Stomach smooth muscle (tissue), 2 donors: ENCODE measurements at regions not wholly inside any gene's neighbourhood (a gene's known extent, or its start where the extent isn't known, plus 50 kb on each side); places are given as distances from the start of the nearest gene placed in this dataset.

ENCODE experiments used
- H3K27ac ChIP-seq: one replicate; pipeline ENCODE4 v1.7.0; 2013; ENCODE audit warnings: mild to moderate bottlenecking, low read length, inconsistent platforms
- H3K27me3 ChIP-seq, 2 donors: one replicate each; pipeline ENCODE4 v1.7.0; 2013; ENCODE audit warnings: low read length in 2 of 2; ENCODE audit not compliant: insufficient read depth in 2 of 2, control insufficient read depth in 1 of 2
- H3K36me3 ChIP-seq, 2 donors: one replicate each; pipeline ENCODE4 v1.7.0; 2013; ENCODE audit warnings: low read length in 2 of 2; ENCODE audit not compliant: control insufficient read depth in 2 of 2, insufficient read depth in 2 of 2
- H3K4me1 ChIP-seq: one replicate; pipeline ENCODE4 v1.7.0; 2013; ENCODE audit warnings: low read length; ENCODE audit not compliant: control insufficient read depth, insufficient read depth
- H3K4me3 ChIP-seq, 2 donors: one replicate each; pipeline ENCODE4 v1.7.0; 2013; ENCODE audit warnings: low read length in 2 of 2
- H3K9ac ChIP-seq, 2 donors: one replicate each; pipeline ENCODE4 v1.7.0; 2013; ENCODE audit warnings: low read length in 2 of 2, mild to moderate bottlenecking in 1 of 2
- H3K9me3 ChIP-seq, 2 donors: one replicate each; pipeline ENCODE4 v1.7.0; 2013; ENCODE audit warnings: low read length in 2 of 2; ENCODE audit not compliant: control insufficient read depth in 2 of 2
- donor health status: healthy.
- donor health status: Pancreatic carcinoma.

DNA sequence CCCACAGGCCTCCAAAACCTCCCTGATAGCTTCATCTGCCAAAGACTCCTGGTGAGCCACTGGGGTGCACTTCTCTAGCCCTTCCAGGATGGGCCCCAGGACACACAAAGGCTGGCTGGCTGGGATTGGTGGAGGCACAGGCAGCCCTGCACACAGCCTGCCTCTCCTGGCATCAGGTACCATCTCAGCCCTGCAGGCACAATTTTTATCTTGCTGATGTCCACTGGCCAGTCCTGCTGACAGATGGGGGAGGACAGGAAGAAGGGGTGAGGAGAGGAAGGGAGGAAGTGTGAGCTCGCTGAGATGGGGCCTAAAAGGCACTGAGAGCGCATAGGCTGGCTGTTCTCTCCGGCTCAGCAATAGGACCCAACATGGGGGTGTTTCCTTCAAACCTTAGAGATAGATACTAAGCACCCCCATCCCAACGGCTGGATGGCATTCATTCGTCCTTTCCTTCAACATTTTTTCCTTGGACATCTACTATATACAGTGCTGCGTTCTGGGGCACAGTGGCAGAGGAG lies 92.7 kb downstream of the PJA1 start:
- Histone ChIP-seq H3K9ac (no peak overlapping the region), H3K36me3 (no peaks in the 10 kb centered on the region), H3K27ac (no peak overlapping the region), H3K4me3 (no peak overlapping the region), H3K9me3 (no peaks in the 10 kb centered on the region), H3K4me1 (peaks cover 7% of the 10 kb centered on the region), H3K27me3 (peaks cover 0 to 17% of the 10 kb centered on the region in 2 donors)

DNA sequence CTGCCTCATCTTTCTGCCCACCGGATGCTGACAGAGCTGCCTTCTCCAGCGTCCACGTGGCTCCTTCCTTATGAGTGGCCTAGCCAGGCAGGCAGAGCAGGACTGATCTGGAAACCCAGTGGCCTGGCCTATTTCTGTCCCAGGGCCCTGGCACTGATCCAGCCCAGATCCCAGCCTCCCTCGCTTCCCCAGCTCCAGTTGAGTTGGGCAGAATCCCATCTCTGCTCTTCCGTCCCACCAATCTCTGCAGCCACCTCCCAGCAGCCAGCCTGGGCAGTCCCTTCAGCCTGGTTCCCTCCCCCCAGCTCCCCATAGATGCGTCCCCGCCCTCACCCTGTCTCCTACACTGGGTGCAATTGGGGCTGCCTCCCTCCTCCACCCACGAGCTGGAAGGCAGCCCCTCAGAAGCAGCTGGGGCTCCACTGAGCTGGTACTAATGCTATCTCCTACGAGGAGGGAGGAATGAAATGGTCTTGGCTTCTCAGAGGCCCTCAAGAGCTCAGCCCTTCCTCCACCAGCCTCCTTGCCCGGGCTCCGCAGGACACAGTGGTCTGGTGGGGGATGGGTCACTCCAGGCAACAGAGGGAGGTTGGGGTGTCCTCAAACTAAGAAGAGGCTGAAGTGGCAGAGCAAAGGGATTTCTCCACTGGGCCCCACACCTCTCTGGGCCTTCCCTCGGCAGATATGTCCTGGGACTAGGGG lies 94.2 kb downstream of the PJA1 start:
- H3K9ac ChIP-seq: no peak overlapping the region
- peaks cover 7% of the 10 kb centered on the region for H3K4me1 ChIP-seq
- no peak overlapping the region for H3K27ac ChIP-seq
- no peak overlapping the region for H3K4me3 ChIP-seq
- H3K27me3 ChIP-seq: peaks cover 0 to 12% of the 10 kb centered on the region in 2 donors
- H3K36me3 ChIP-seq: no peaks in the 10 kb centered on the region
- no peaks in the 10 kb centered on the region for H3K9me3 ChIP-seq

DNA sequence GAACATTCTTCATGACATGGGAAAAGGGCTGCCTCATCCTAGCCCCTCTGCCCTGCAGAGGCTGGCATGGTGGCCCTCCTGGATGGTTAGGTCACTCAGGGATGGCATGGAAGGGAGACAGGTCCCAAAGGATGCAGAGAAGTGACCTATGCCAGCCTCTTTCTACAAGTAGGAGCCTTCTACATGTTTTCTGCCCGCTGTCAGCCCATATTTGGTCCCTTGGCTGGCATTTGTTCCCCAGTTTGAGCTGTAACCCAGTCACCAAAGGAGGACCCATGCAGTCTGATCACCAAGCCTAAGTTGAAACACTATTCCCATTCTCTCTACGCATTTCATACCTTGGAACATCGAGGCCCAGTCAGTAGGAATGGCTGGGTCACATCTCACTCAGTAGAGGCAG lies 95.4 kb downstream of the PJA1 start:
- Histone ChIP-seq H3K9me3 (no peaks in the 10 kb centered on the region), H3K4me3 (no peak overlapping the region), H3K27ac (no peak overlapping the region), H3K4me1 (peaks cover 7% of the 10 kb centered on the region), H3K9ac (no peak overlapping the region), H3K27me3 (peaks cover 0 to 13% of the 10 kb centered on the region in 2 donors), H3K36me3 (no peaks in the 10 kb centered on the region)

DNA sequence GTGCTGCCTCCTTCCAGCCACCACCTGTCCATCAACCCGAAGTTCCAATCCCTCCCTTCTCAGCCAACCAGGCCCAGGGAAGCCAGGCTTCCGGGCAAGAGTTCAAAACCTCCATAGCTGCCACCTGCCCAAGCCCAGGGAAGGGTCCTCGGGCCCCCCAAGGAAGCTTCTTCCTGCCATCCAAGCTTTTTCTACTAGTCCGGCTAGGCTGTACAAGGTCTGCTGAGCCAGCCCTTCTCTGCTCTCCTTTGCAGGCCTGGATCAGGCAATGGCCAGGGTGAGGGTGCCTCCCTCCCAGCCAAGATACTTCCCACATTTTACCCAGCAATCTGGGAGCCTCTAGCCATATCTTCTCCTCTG lies 96.2 kb downstream of the PJA1 start:
- peaks cover 7% of the 10 kb centered on the region for H3K4me1 ChIP-seq
- H3K36me3 ChIP-seq: no peaks in the 10 kb centered on the region
- no peak overlapping the region for H3K27ac ChIP-seq
- H3K9ac ChIP-seq: no peak overlapping the region
- H3K4me3 ChIP-seq: no peak overlapping the region
- peaks cover 0 to 2% of the 10 kb centered on the region in 2 donors for H3K9me3 ChIP-seq
- peaks cover 0 to 10% of the 10 kb centered on the region in 2 donors for H3K27me3 ChIP-seq

DNA sequence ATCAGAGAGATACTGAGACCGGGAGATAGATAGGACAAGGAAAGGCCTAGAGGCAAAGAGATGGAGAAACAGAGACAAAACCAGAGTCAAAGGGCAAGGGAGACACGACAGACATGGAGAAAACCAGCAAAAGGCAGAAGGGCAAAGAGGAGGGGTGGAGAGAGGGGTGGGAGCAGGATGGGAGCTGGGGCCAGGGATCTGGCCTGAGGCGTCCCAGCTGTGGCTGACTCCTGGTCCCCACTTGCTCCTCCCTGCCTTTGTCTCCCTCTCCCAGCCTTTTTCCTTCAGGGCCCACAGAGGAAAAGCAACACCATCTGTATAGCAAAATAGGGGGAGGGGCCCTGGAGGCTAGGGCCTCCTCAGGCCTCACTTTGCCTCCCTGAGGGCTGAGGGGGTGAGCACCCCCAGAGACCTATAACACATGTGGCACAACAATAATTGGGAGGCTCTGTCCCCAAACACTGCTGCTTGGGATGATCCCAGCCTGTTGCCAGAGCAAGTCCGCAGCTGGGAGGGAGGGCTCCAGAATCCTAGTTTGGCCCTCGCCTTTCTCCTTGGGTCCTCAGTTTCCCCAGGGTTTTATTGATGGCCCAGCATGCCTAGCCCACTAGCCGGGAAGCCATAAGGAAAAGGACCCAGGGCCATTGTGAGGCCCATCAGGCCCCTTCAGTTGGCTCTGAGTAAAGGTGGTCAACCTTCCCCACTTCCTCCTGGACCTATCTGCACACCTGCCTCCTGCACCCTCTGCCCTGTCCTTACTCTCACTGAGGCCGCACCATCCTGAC lies 96.8 kb downstream of the PJA1 start:
- H3K27ac ChIP-seq: no peak overlapping the region

GRCh38 chrX:69067841-69068240 lies 97.4 kb downstream of the PJA1 start:
- Histone ChIP-seq H3K27me3 (peaks cover 0 to 11% of the 10 kb centered on the region in 2 donors), H3K4me1 (peaks cover 7% of the 10 kb centered on the region), H3K4me3 (no peak overlapping the region), H3K27ac (no peak overlapping the region), H3K9ac (no peak overlapping the region), H3K9me3 (peaks cover 0 to 6% of the 10 kb centered on the region in 2 donors), H3K36me3 (no peaks in the 10 kb centered on the region)

More for the DNA sequence above, 96.8 kb downstream of the PJA1 start:
- Histone ChIP-seq H3K27me3 (peaks cover 0 to 8% of the 10 kb centered on the region in 2 donors), H3K9ac (no peak overlapping the region), H3K9me3 (peaks cover 0 to 6% of the 10 kb centered on the region in 2 donors), H3K36me3 (no peaks in the 10 kb centered on the region), H3K4me1 (peaks cover 7% of the 10 kb centered on the region), H3K4me3 (no peak overlapping the region)

DNA sequence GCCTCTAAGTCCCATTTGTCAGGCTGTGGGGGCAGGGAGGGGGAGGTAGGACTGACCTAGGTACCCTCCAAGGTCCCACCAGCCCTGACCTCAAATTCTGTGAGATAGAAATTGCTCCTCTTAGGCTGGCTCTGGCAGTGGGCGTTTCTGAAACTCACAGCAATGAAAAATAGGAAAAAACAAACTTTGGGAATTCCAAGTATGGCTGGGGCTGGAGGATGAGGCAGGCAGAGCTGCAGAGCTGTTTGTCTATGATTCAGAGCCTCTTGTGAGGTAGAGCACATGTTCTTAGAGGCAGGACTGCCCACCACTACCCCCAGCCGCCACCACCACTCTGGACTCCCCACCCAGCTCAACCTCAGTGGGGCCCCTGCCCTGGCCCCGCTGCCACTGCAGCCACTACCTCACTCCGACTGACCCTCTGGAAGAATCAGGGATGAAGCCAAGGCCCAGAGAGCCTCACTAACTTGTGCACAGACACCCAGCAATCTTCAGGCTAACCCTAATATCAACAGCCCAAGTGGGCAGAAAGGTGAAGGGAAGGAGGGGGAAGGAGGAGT lies 98.2 kb downstream of the PJA1 start:
- H3K27me3 ChIP-seq: peaks cover 0 to 13% of the 10 kb centered on the region in 2 donors
- no peak overlapping the region for H3K9ac ChIP-seq
- no peak overlapping the region for H3K27ac ChIP-seq
- H3K4me1 ChIP-seq: peaks cover 7% of the 10 kb centered on the region
- no peaks in the 10 kb centered on the region for H3K36me3 ChIP-seq
- H3K9me3 ChIP-seq: peaks cover 0 to 6% of the 10 kb centered on the region in 2 donors
- no peak overlapping the region for H3K4me3 ChIP-seq

GRCh38 chrX:69066021-69066757 lies 99.1 kb downstream of the PJA1 start:
- H3K27me3 ChIP-seq: peaks cover 0 to 16% of the 10 kb centered on the region in 2 donors

DNA sequence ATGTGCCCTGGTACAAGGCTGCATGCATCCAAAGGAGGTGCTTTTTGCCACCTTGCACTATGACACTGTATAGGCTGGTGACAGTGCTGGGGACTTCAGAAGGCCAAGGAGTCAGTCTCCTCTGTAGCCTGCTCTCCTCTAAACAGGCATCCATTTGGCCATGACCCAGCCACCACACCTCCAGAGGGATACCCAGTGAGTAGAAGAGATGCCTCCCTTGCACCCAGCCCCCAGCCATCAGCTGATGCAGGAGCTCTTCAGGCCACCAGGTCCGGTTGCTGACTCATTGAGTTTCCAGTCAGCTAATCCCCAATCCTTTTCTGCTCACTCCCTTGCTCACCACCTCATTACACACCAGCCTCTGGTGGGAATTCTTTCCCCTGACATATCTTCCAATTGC lies 99.8 kb downstream of the PJA1 start:
- peaks cover 0 to 20% of the 10 kb centered on the region in 2 donors for H3K27me3 ChIP-seq

More at GRCh38 chrX:69066021-69066757, 99.1 kb downstream of the PJA1 start:
- Histone ChIP-seq H3K36me3 (no peaks in the 10 kb centered on the region), H3K9me3 (peaks cover 0 to 6% of the 10 kb centered on the region in 2 donors), H3K27ac (no peak overlapping the region), H3K4me1 (peaks cover 6% of the 10 kb centered on the region), H3K4me3 (no peak overlapping the region), H3K9ac (no peak overlapping the region)

GRCh38 chrX:69063486-69063885 lies 101.8 kb downstream of the PJA1 start:
- Histone ChIP-seq H3K27ac (no peak overlapping the region), H3K4me1 (peaks cover 3% of the 10 kb centered on the region), H3K9ac (no peak overlapping the region), H3K9me3 (peaks cover 0 to 6% of the 10 kb centered on the region in 2 donors), H3K4me3 (no peak overlapping the region), H3K36me3 (no peaks in the 10 kb centered on the region), H3K27me3 (peaks cover 0 to 18% of the 10 kb centered on the region in 2 donors)

More for the DNA sequence above, 99.8 kb downstream of the PJA1 start:
- no peak overlapping the region for H3K4me3 ChIP-seq
- H3K4me1 ChIP-seq: peaks cover 4% of the 10 kb centered on the region
- H3K27ac ChIP-seq: no peak overlapping the region
- H3K9ac ChIP-seq: no peak overlapping the region
- H3K36me3 ChIP-seq: no peaks in the 10 kb centered on the region
- H3K9me3 ChIP-seq: peaks cover 0 to 6% of the 10 kb centered on the region in 2 donors
